ENCODE measurements at regions not wholly inside any gene's neighbourhood (a gene's known extent, or its start where the extent isn't known, plus 50 kb on each side); places are given as distances from the start of the nearest gene placed in this dataset.

DNA sequence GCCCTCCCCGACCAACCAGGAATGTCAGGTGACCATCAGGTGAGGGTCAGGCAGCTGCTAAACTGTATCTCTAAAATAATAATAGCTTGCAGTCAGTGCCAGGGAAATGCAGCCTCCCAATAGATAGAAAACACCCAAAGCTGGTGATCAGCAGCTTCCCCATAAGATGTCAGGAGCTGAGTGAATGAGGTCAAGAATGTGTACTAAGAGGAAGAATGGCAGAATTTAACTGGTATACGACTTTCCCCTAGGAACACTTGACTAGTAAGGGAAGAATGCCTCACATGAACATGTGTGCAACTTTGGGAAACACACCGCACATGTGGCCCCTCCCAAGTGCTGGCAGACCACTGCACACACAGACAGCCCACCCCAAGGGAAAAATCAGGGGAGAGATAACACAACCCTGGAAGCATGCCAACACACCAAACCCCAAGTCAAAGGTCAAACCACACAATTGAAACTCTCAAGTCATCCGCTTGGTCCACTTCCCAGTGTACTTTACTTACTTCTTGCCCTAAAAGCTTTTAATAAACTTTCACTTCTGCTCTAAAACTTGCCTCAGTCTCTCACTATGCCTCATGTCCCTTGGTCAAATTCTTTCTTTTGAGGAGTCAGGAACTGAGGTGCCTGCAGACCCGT, 806.5 kb downstream of the OTOL1 start:
- DNase-seq (ENCODE audit: low read depth in 2 of 2) = no peak

DNA sequence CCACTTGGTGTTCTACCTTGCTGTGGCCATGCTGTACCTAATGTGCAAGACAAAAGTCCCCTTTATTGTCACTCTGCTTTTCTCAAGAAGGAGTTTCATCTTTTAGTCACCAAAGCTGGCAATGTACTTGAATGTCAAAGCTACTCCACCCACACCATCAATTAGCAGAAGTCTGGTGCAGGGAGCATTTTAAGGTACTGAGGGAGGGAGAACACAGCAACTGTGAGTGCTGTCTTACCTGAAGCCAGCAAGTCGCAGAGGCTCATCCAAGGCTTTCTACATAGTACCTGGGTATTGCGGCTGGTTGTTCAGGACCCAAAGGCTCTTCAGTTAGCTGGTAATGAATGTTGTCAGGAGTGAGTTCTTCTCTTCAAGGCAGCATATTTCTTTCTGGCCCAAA, 820.4 kb downstream of the OTOL1 start:
- DNase-seq (ENCODE audit: low read depth in 2 of 2) = no peak

DNA sequence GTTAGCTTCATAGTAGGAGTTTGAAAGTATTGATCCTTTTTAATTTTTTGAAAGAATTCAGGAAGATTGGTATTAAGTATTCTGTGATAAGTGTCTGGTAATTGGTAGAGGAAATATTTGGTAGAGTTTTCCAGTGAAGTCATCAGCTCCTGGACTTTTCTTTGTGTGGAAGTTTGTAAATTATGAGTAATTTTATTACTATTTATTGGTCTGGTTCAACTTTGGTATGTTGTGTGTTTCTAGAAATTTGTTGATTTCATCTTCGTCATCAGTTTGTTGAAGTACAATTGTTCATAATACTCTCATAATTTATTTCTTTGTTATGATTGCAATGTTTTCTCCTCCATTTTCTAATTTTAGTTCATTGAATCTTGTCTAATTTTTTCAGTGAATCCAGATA, 832.0 kb downstream of the OTOL1 start:
- no peak for DNase-seq (ENCODE audit: low read depth in 2 of 2)

DNA sequence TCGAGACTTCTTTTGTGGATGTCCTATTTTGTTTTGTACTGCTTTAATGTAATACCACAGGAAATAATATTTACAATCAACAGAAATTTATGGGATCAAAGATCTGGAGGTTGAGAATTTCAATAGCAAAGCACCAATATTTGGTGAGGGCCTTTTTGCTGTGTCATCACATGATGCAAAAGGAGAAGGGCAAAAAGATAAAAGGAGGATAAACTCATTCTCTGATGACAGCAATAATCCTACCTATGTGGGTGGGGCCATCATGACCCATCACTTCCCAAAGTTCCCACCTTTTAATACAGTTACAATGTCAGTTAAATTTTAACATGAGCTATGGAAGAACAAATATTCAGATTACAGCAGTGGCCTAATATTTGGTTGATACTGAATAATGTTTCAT, 832.9 kb downstream of the OTOL1 start:
- no peak for DNase-seq (ENCODE audit: low read depth in 2 of 2)

DNA sequence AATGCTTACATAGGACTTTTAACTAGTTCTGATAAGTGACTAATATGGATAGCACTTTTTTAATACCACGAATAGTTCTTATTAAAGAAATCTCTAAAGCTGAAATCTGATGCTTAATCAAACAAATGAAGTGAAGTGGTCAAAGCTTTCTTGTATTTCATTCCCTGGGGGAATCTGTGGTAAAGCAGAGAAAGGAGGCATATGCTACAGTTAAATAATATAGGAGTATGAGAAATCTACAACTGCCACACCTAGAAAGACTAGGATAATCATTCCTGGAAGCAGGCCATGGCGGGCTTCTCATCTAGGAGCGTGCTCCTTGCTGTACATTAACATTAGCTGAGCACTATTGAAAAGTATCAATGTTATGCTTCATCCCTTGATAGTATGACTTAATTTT, 835.7 kb downstream of the OTOL1 start:
- DNase-seq (ENCODE audit: low read depth in 2 of 2) = no peak

DNA sequence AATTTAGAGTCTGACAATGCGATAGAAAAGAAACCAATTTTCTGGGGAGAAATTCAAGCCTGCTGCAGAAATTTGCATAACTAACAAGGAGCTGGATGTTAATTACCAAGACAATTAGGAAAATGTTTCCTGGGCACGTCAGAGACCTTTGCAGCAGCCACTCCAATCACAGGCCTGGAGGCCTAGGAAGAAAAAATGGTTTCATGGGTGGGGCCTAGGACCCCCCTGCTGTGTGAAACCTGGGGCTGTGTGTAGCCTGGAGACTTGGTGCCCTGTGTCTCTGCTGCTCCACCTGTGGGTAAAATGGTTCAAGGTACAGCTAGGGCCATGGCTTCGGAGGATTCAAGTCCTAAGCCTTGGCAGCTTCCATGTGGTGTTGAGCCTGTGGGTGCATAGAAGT, 837.9 kb downstream of the OTOL1 start:
- DNase-seq (ENCODE audit: low read depth in 2 of 2) = no peak

DNA sequence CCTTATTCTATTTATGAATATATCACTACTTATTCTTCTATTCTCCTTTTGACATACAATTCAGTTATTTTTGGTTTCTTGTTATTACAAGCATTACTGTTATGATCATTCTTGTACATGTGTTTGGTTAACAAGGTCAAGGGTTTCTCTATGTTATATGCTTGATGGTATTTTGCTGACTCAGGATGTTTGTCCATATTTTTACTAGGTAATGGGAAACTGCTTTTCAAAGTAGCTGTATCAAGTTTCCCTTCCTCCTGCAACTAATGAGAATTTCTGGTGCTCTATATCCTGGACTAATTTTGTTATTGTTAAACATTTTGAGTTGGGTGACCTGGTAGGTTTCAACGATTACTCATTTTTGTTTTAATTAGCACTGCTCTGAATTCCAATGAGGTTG, 841.0 kb downstream of the OTOL1 start:
- DNase-seq (ENCODE audit: low read depth in 2 of 2) = no peak

DNA sequence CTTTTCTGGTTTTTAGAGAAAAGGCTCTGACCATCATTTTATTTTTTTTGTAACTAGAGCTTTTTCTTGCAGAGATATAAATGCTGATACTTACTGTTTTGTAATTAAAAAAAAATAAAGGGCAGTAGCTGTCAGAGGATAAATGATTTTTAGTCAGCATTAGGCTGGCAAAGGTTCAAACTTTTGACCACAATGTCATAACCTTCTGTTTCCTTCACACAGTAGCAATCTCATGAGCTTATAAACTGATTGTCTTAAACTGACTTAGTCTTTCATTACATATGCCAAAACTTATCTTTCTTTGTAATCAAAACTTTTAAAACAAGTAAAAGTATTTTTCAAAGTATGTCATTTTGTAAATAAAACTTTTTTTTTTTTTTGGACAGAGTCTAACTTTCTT, 841.9 kb downstream of the OTOL1 start:
- DNase-seq (ENCODE audit: low read depth in 2 of 2) = no peak

DNA sequence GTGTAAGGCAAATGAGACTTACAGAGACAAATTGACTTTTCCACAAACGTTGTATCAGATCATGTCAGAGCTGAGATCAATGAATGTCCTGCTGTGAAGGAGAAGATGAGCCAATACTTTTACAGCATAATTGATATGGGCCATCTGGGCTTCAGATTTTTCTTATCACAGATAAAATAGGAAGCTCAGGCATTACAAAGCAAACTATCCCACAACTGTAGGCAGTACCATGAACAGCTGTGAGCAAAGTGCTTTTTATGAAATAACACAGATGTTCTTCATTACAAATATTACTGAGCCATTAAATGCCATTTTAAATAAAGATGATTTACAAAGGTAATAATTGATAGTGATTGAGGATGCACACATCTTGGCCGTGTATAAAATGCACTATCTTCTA, 852.3 kb downstream of the OTOL1 start:
- DNase-seq (ENCODE audit: low read depth in 2 of 2) = no peak

DNA sequence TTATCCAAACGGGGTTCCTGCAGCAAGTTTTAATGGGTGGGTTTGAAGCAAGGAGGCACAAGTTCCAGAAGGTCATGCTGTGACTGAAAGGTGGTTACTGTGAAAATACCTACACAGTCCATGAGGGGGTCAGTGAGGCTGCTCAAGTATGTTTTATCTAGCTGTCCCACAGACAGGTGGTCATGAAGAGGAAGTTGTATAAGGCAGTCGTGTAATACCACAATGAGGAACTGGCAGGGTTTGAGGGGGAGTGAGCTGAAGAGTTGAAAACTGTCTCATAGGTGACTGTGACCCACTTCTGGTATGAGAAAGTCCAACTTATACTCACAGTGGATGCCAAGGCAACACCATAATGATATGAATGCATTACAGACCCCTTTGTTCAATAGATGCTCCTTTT, 856.8 kb downstream of the OTOL1 start:
- no peak for DNase-seq (ENCODE audit: low read depth in 2 of 2)

DNA sequence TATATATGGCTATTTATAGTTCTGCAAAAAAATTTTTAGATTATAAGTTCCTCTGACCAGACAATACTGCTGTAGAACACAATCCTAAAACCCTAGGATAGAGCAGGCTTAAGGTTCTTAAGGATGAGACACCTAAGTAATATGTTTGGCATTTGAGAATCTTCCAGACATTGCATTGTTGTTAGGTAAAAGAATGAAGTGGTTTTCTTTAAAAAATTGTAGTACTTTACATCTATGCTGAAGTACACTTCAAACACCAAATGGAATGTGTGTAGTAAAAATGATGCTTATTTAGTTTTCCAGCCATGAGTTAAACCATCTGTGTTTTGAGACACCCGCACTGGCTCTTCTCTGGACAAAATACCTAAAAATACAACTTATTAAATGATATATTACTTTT, 857.7 kb downstream of the OTOL1 start:
- no peak for DNase-seq (ENCODE audit: low read depth in 2 of 2)

DNA sequence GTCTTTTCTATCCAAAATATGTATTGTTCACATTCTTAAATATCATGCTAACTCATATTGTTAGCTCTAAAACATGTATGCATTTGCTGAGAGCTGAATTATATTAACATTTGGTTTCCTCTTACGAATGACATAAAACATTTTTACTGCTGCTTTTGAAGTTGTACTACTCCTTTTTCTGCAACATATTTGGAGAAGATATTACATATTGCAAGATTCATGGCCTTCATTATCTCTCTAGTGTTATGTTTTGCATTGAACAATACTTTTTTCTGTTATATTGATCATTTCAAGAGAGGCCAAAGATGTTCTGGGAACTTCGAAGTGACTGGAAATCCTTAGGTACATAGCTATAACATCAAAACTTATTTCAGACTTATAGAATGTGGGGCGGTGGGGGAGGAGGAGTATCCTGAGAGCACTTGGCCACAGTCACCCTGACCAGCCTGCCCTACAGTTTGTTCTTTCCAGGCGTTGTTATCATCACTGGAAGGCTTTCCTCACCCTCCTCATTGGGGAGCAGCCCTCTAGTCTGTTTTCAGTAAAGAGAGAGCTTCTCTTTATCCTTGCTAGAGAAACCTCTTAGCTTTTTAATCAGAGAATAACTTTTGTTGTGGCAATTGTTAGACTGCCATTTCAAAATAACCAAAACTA, 868.6 kb downstream of the OTOL1 start:
- no peak for DNase-seq (ENCODE audit: low read depth in 2 of 2)

DNA sequence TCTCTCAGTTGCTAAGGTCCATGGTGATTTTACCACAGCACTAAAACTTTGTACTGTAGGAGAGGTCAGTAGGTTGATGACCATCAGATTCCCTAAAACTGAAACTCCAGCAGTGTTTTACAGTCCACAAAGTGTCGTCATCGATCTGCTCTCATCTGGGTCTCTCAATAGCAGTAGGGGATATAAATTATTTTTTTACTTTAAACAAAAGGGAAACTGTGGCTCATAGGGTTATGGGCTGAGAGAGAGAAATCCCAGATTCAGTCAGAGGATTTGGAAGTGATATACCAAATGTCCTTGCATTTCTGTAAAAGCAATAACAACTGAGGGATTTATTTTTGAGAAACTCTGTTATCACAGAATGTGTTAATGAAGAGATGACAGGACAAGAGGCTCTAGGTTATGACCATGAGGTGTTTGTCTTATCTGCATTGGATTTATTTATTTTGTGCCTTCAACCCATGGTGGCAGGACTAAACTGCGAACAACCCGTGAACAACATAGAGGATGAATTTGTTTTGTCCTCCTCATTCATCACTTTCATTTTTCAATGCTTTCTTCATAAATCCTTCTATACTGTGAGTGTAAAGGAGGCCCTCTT, 869.7 kb downstream of the OTOL1 start:
- no peak for DNase-seq (ENCODE audit: low read depth in 2 of 2)

DNA sequence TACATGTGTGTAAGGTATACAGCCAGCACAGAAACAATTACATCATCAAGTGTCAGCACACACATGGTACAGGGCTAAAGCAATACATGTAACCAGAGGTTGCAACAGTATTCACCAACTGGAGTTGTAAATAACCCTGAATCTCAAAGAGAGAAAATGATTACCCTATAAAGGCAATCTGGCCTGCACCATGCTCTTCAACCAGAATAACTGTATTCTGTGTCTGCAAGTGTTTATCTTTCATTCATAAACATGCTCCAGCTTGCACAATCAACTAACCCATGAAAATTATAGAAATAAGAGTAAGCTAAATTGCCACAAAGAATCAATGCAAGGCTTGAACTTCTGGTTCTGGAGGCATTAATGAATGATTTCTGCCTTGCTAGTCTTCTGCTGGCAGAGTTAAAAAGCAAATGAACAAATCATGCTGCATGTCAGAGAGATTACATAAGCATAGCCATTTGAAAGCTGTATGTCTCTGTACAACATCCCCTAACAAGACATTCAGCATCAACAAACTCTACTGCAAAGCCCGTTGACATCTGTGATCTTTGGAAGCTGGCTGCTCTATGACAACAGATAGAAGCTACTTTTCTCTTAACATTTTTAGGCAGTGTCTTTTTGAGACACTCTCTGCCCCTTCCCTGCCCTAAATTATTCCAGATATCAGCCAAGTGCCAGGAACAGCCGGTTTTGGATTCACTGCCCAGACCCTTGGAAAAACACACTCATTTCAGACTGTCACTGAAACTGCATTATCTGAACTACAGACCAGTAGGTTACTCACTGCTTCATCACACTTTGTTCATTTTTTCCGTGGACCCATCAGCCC, 871.0 kb downstream of the OTOL1 start:
- DNase-seq (ENCODE audit: low read depth in 2 of 2) = no peak

DNA sequence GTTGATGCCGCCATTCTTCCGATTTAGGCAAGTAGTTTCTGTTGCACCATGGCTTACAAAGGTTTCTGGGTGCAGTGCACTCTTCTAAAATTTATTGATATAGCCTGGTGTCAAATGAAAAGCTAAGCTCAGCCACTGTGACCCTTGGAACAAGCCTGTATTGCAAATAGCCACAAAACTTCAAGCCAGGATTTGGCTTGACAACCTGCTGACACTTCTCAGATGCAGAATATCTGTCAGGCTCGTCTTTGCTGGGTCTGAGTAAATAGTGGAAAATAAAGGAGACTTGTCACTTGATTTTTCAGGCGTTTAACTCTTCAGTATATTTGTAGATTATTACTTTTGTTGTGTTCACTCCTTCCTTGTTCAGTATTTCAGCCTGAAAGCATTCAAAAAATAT, 871.8 kb downstream of the OTOL1 start:
- DNase-seq (ENCODE audit: low read depth in 2 of 2) = no peak

DNA sequence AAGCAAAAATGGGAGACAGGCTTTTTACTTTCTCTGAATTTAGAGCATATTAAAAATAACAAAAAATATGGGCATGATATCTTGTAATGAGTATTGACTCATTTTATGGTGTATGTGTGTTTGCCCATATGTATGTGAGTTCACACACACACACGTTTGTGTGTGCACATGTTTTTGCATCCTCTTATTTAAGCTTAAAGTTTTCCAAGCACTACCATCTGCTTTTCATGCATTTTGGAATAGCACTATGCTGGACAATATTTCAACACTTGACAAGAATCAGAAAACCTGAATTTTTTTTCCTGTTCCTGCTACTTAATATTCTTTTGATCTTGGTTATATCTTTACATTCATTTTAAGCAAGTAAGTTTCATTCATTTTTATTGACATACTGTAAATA, 872.7 kb downstream of the OTOL1 start:
- DNase-seq (ENCODE audit: low read depth in 2 of 2) = no peak

DNA sequence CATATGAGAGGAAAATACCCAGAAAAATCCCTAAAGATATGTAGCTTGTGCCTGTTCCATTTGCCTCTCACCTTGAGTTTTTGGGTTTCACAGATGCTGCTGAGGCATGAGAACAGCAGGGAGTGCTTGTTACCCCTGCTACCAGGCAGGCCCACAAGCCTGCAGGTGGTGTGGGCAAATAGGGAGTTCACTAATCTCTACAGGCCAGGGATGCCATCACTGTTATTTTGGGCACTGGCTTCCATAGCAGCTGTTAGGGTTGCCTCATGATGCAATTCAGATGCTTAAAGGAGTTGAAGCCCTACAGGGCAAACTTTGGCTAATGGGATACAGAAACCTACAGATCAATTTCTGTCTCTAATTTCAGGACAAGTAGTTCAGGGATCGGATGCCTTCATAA, 873.5 kb downstream of the OTOL1 start:
- DNase-seq (ENCODE audit: low read depth in 2 of 2) = no peak

DNA sequence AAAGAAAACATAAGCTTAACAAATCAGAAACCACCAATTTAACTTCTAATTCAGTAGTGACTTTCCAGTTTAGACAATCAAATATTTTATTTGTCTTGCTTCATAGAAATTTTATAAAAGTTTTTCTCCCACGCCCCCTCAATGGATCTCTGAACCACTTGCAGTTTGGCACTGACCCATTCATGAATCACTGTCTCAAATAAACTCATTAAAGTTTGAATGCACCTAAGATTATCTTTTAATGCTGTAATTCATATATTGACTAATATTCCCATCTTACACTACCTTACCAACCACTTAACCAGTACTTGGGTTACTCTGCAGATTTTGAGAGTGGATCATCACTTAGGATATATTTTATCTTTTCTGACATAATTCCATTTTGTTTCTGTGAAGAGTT, 880.2 kb downstream of the OTOL1 start:
- DNase-seq (ENCODE audit: low read depth in 2 of 2) = no peak

DNA sequence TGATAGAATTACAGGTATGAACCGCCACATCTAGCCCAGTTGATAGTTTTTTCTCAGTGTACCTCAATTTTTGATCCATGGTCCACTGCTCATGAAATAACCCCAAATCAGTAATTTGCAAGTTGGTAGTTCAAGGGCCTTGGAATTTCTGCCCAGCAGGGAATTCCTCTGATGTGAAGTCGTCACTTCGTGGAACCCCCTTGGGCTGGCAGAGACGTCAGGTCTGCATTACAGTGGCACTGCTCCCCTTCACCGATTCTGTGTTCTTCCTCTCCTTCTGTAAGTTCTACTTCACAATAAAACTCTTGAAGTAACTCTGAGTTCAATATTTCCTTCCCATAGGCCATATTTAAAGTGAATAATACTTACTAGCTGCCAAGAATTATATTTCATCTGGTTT, 881.0 kb downstream of the OTOL1 start:
- DNase-seq (ENCODE audit: low read depth in 2 of 2) = no peak

DNA sequence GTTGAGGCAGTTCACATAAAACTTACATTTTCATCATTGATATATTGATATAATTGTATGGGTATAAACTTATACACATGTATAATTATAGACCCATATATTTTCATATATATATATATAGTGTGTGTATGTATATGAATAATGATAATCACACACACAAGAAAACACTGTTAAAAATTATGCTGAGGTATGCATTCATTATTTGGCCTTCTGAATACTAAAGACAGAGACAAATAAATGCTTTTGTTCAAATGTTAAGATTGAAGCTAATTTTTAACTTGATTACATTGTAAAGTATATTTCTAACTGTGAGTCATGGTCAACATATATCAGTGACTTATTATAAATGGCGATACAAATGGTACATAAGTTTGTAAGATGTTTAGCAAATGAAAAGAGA, 888.8 kb downstream of the OTOL1 start:
- no peak for DNase-seq (ENCODE audit: low read depth in 2 of 2)

DNA sequence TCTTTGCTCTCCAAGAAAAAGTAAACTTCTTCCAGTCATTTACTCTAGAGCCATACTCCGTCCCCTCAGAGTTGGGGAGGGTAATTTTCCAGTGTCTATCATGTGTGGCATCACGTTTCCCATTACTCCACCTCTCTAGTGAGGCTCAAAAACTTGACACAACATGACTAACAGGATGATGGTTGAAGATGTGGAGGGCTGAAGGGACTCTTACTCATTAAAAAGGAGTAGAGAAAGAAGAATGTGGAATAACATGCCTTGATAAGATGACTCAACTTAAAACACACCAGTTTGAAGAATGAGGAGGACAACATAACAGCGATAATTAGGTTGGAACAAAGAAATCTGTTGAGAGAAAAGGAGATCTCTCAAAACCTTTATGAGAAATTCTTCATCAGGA, 894.3 kb downstream of the OTOL1 start:
- DNase-seq (ENCODE audit: low read depth in 2 of 2) = no peak

DNA sequence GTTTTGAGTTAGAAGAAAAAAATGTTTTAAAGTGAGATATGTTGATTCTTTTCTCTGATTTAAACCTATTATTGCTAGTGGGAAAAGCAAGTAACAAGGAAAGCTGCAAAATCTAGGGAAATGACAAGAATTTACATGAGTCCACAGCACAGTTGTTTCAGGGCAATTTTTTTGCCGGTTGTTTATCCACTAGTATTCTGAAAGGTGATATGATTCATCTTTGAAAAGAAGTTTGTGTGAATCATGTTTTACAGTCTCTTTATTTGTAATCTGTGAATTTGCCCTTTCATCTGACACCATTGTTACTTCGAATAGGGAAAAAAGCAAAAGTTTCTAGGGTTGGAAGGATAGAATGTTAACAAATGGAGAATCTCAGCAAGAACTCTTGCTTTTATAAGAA, 894.7 kb downstream of the OTOL1 start:
- no peak for DNase-seq (ENCODE audit: low read depth in 2 of 2)

DNA sequence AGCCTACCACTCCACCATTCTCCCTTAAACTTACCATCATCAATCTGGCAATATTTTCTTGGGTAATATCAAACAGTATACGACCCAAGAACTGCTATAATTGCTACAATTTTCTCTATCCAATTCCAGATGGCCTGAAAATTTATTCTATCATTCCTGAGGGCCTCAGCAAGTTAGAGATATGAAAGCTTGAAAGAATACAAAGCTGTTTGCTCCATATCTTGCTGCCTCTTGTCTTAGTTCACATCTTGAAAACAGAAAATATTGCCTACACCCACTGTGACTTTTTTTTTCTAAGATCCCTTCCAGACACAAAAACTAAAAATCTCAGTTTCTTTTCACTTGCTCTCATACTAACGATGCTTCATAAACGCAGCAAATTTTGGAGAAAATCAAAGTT, 898.9 kb downstream of the OTOL1 start:
- no peak for DNase-seq (ENCODE audit: low read depth in 2 of 2)

All from activated CD4-positive, alpha-beta T cell treated with anti-CD3 and anti-CD28 coated beads for 24 hours (primary cell).